T-cell (primary cell): ENCODE measurements at regions not wholly inside any gene's neighbourhood (a gene's known extent, or its start where the extent isn't known, plus 50 kb on each side); places are given as distances from the start of the nearest gene placed in this dataset.

ENCODE experiments used
- ATAC-seq, 4 experiments: fragments of 200-7000 bp in 3 of 4; fragments of 150-1000 bp in 1 of 4; cut with Tn5 transposase; replicated peaks in 1 of 4; 1 replicate in 3 of 4; 2 replicates in 1 of 4; pipeline ENCODE4 v1.10.0; 2021; ENCODE audit warnings: moderate library complexity in 3 of 4, mild to moderate bottlenecking in 2 of 4, moderate number of reproducible peaks in 1 of 4
- CTCF ChIA-PET, 2 donors: fragments of 300-600 bp; sonication (Branson Sonifier 250); formaldehyde crosslinking; loops; one replicate each; lab custom pipeline; 2022; ENCODE audit warnings: antibody characterized with exemption in 2 of 2; lab: Charles Lee
- POLR2A ChIA-PET, 2 donors: fragments of 300-600 bp; sonication (Branson Sonifier 250); formaldehyde crosslinking; loops; one replicate each; lab custom pipeline; 2022; ENCODE audit warnings: antibody characterized with exemption in 2 of 2; lab: Charles Lee
- DNase-seq, 35 experiments: peaks; one replicate each; pipeline versions ENCODE4 v3.0.0 to v3.0.0-alpha.2; 2013 to 2023
- H3K27ac ChIP-seq: one replicate; pipeline ENCODE4 v1.5.1; 2013; ENCODE audit warnings: low read length
- H3K27me3 ChIP-seq, 2 experiments: replicated peaks in 1 of 2; 1 replicate in 1 of 2; 2 replicates in 1 of 2; pipeline versions ENCODE4 v1.6.1 to v1.7.0; 2013; ENCODE audit warnings: low read length in 1 of 2, mixed read lengths in 1 of 2; ENCODE audit not compliant: control insufficient read depth in 2 of 2, insufficient read depth in 2 of 2; ENCODE audit errors: extremely low read depth in 1 of 2
- H3K36me3 ChIP-seq, 2 donors: 1 replicate in 1 of 2; 2 replicates in 1 of 2; pipeline versions ENCODE4 v1.6.1 to v1.7.0; 2013; ENCODE audit warnings: low read length in 1 of 2; ENCODE audit not compliant: control insufficient read depth in 2 of 2, insufficient read depth in 1 of 2; ENCODE audit errors: extremely low read depth in 1 of 2
- H3K4me1 ChIP-seq, 2 experiments: 1 replicate in 1 of 2; 2 replicates in 1 of 2; pipeline versions ENCODE4 v1.6.1 to v1.7.0; 2013; ENCODE audit warnings: low read length in 2 of 2, mixed read lengths in 1 of 2; ENCODE audit not compliant: insufficient read depth in 2 of 2, control insufficient read depth in 1 of 2; ENCODE audit errors: extremely low read depth in 1 of 2
- H3K4me3 ChIP-seq, 2 donors: 1 replicate in 1 of 2; 2 replicates in 1 of 2; pipeline versions ENCODE4 v1.5.1 to v1.7.0; 2013; ENCODE audit warnings: mild to moderate bottlenecking in 2 of 2, low read length in 1 of 2, moderate library complexity in 1 of 2; ENCODE audit not compliant: control insufficient read depth in 1 of 2; ENCODE audit errors: extremely low read depth in 1 of 2
- H3K9me3 ChIP-seq: 2 replicates; pipeline ENCODE4 v1.7.0; 2013
- H3K27ac Mint-ChIP-seq, 2 donors: one replicate each; pipeline ENCODE4 v1.8.0; 2020 to 2021; ENCODE audit warnings: mild to moderate bottlenecking in 2 of 2, mixed read lengths in 2 of 2
- H3K27me3 Mint-ChIP-seq, 2 donors: one replicate each; pipeline ENCODE4 v1.8.0; 2021 to 2022; ENCODE audit warnings: mixed read lengths in 2 of 2
- H3K36me3 Mint-ChIP-seq: one replicate; pipeline ENCODE4 v1.8.0; 2021; ENCODE audit warnings: mixed read lengths
- H3K4me1 Mint-ChIP-seq, 3 donors: one replicate each; pipeline ENCODE4 v1.8.0; 2020 to 2022; ENCODE audit warnings: mixed read lengths in 3 of 3, mild to moderate bottlenecking in 1 of 3
- H3K4me3 Mint-ChIP-seq, 3 donors: one replicate each; pipeline ENCODE4 v1.8.0; 2020 to 2022; ENCODE audit warnings: mild to moderate bottlenecking in 3 of 3, mixed read lengths in 3 of 3, moderate library complexity in 3 of 3
- H3K9me3 Mint-ChIP-seq, 3 donors: one replicate each; pipeline ENCODE4 v1.8.0; 2020 to 2022; ENCODE audit warnings: mixed read lengths in 3 of 3
- WGBS: methylation state at CpG from one replicate; pipeline ENCODE4 v1.1.5; 2013; ENCODE audit warnings: missing lambda C conversion rate; ENCODE audit not compliant: insufficient coverage; 5-methylcytosine and 5-hydroxymethylcytosine counted together

DNA sequence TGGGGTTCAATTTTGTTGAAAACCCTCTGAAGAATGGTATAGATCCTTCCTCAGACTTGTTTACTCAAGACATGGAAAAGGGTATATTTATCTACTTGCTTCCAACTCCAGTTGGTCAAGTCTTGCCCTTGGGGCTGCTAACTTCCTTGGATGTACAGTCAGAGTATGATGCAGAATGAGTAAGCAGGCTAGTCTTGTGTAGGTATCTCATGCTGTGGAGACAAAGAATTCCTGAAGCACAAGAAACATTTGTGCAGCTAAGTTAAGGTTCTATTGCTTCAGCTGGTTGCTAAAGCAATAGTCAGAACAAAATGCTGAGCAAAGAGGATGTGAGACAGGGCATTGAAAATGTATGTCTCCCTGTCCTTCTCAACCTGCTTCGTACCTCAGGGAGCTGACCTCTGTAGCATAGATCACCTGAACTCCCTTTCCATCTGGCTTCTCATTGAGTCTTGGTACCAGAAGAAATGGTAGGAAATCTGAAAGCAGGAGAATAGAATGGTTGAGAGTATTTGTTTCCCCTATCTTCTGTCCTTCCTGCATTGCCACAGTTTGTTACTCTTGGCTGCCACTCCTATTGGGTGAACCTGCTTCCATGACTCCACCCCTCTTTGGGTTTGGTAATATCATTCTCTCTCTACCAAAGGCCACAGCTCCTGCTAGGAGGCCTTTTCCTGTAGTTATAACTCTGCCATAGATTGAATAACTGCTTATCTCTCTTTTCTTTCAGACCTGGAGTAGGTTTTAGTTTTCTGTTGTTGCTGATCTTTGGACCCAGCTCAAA, 346.0 kb downstream of the PHF14 start:
- WGBS, result no CpG with 5 or more reads among the region's 1 CpG
- H3K9me3 Mint-ChIP-seq, result no peaks in the 10 kb centered on the region
- CTCF ChIA-PET, result no interaction called here

More for the DNA sequence above, 346.0 kb downstream of the PHF14 start:
- no peak overlapping the region for H3K27ac Mint-ChIP-seq
- no peaks in the 10 kb centered on the region for H3K36me3 ChIP-seq
- DNase-seq (no peak), ATAC-seq (no peak)
- H3K36me3 Mint-ChIP-seq, result no peaks in the 10 kb centered on the region
- H3K27me3 Mint-ChIP-seq, result peaks cover 1 to 3% of the 10 kb centered on the region in 2 donors
- no peaks in the 10 kb centered on the region for H3K9me3 ChIP-seq
- H3K4me3 Mint-ChIP-seq, result no peak overlapping the region
- no peaks in the 10 kb centered on the region for H3K4me1 Mint-ChIP-seq
- POLR2A ChIA-PET, result no interaction called here
- no peaks in the 10 kb centered on the region for H3K4me1 ChIP-seq
- H3K27ac ChIP-seq, result no peak overlapping the region
- H3K4me3 ChIP-seq, result no peak overlapping the region
- no peaks in the 10 kb centered on the region for H3K27me3 ChIP-seq
